GM23338 (cell line): ENCODE measurements at regions not wholly inside any gene's neighbourhood (a gene's known extent, or its start where the extent isn't known, plus 50 kb on each side); places are given as distances from the start of the nearest gene placed in this dataset.

Experiments used
- ATAC-seq: fragments of 200-7000 bp; cut with Tn5 transposase; 3 replicates; pipeline ENCODE4 v1.9.1; 2020
- DNase-seq: peaks from one replicate; pipeline ENCODE4 v3.0.0-alpha.2; 2015; ENCODE audit warnings: low spot score
- H2AFZ ChIP-seq: fragments of 200-600 bp; sonication (generic); 2 replicates; pipeline ENCODE4 v1.8.0; 2016; ENCODE audit warnings: antibody characterized with exemption, mild to moderate bottlenecking, moderate library complexity
- H3F3A ChIP-seq: fragments of 200-600 bp; sonication (generic); replicated peaks from 2 replicates; pipeline ENCODE4 v1.8.0; 2017; ENCODE audit warnings: antibody characterized with exemption, mixed run types, low read depth
- H3K27ac ChIP-seq: fragments of 200-600 bp; sonication (generic); 2 replicates; pipeline ENCODE4 v1.6.1; 2016; ENCODE audit warnings: low read depth
- H3K27me3 ChIP-seq: fragments of 200-600 bp; sonication (generic); 2 replicates; pipeline ENCODE4 v1.8.0; 2016; ENCODE audit warnings: mild to moderate bottlenecking, mixed run types, moderate library complexity; ENCODE audit not compliant: insufficient read depth
- H3K36me3 ChIP-seq: fragments of 200-600 bp; sonication (generic); 2 replicates; pipeline ENCODE4 v1.8.0; 2016; ENCODE audit warnings: mild to moderate bottlenecking; ENCODE audit not compliant: insufficient read depth
- H3K4me1 ChIP-seq: fragments of 200-600 bp; sonication (generic); 2 replicates; pipeline ENCODE4 v1.8.0; 2016; ENCODE audit warnings: mild to moderate bottlenecking, moderate library complexity; ENCODE audit not compliant: insufficient read depth
- H3K4me2 ChIP-seq: fragments of 200-600 bp; sonication (generic); 2 replicates; pipeline ENCODE4 v1.7.1; 2017; ENCODE audit warnings: mixed run types
- H3K4me3 ChIP-seq: fragments of 200-600 bp; sonication (generic); 2 replicates; pipeline ENCODE4 v1.6.1; 2016; ENCODE audit warnings: mixed run types
- H3K79me2 ChIP-seq: fragments of 200-600 bp; sonication (generic); replicated peaks from 2 replicates; pipeline ENCODE4 v1.8.0; 2017; ENCODE audit warnings: mild to moderate bottlenecking; ENCODE audit not compliant: insufficient read depth
- H3K9me2 ChIP-seq: fragments of 200-600 bp; sonication (generic); 2 replicates; pipeline ENCODE4 v1.8.0; 2017; ENCODE audit not compliant: insufficient read depth
- H4K20me1 ChIP-seq: fragments of 200-600 bp; sonication (generic); replicated peaks from 2 replicates; pipeline ENCODE4 v1.8.0; 2017; ENCODE audit warnings: mild to moderate bottlenecking; ENCODE audit not compliant: insufficient read depth
- H3K27ac Mint-ChIP-seq: 2 replicates; pipeline ENCODE4 v1.8.0; 2020; ENCODE audit warnings: inconsistent platforms, mild to moderate bottlenecking, moderate library complexity, mixed read lengths
- H3K27me3 Mint-ChIP-seq: 3 replicates; pipeline ENCODE4 v1.8.0; 2022; ENCODE audit warnings: low read depth, mild to moderate bottlenecking, moderate library complexity, mixed read lengths, inconsistent platforms; ENCODE audit not compliant: insufficient read depth, poor library complexity
- H3K36me3 Mint-ChIP-seq: 3 replicates; pipeline ENCODE4 v1.8.0; 2021; ENCODE audit warnings: low read depth, mild to moderate bottlenecking, inconsistent platforms, moderate library complexity, mixed read lengths
- H3K4me1 Mint-ChIP-seq: 3 replicates; pipeline ENCODE4 v1.8.0; 2020; ENCODE audit warnings: mild to moderate bottlenecking, inconsistent platforms, mixed read lengths
- H3K4me3 Mint-ChIP-seq: 3 replicates; pipeline ENCODE4 v1.8.0; 2021; ENCODE audit warnings: moderate library complexity, mild to moderate bottlenecking, inconsistent platforms, mixed read lengths
- H3K9me3 Mint-ChIP-seq: 3 replicates; pipeline ENCODE4 v1.8.0; 2020; ENCODE audit warnings: moderate library complexity, mild to moderate bottlenecking, inconsistent platforms, mixed read lengths
- EZH2 ChIP-seq: fragments of 200-600 bp; sonication (generic); IDR thresholded peaks from one replicate; pipeline ENCODE4 v1.8.0; 2017; ENCODE audit warnings: antibody characterized with exemption, mild to moderate bottlenecking, low read depth; ENCODE audit not compliant: unreplicated experiment
- EZH2phosphoT487 ChIP-seq: fragments of 200-600 bp; sonication (generic); IDR thresholded peaks from one replicate; pipeline ENCODE4 v1.8.1; 2018; ENCODE audit warnings: antibody characterized with exemption; ENCODE audit not compliant: unreplicated experiment
- JUNB ChIP-seq: IDR thresholded peaks from one replicate; pipeline ENCODE4 v1.6.1; 2016; ENCODE audit warnings: antibody characterized with exemption; ENCODE audit not compliant: unreplicated experiment
- NANOG ChIP-seq: IDR thresholded peaks from 2 replicates; pipeline ENCODE4 v1.6.1; 2016; ENCODE audit warnings: antibody characterized with exemption, borderline replicate concordance
- POLR2AphosphoS5 ChIP-seq: IDR thresholded peaks from 2 replicates; pipeline ENCODE4 v1.6.1; 2016; ENCODE audit warnings: antibody characterized with exemption, low read depth
- STAT1 ChIP-seq: IDR thresholded peaks from one replicate; pipeline ENCODE4 v1.6.1; 2016; ENCODE audit warnings: antibody characterized with exemption; ENCODE audit not compliant: unreplicated experiment
- ZNF114 ChIP-seq: fragments of 250-450 bp; sonication (Bioruptor Pico); IDR thresholded peaks from 2 replicates; pipeline ENCODE4 v1.5.0; 2020; ENCODE audit warnings: mild to moderate bottlenecking, moderate library complexity
- ZNF331 ChIP-seq: fragments of 250-450 bp; sonication (Bioruptor Pico); IDR thresholded peaks from 2 replicates; pipeline ENCODE4 v1.5.0; 2020; ENCODE audit warnings: low read depth, mild to moderate bottlenecking, moderate library complexity
- TF ChIP-seq, protein P1 (sequence below): IDR thresholded peaks from 2 replicates; pipeline ENCODE4 v1.6.1; 2016; ENCODE audit warnings: antibody characterized with exemption
- TF ChIP-seq, protein P2 (sequence below): IDR thresholded peaks from one replicate; pipeline ENCODE4 v1.6.1; 2018; ENCODE audit warnings: antibody characterized with exemption; ENCODE audit not compliant: unreplicated experiment

- Histone ChIP-seq H3K4me1 (0 out of 2 replicates have a peak, but pooled peaks cover 6% of the 10 kb centered on the region), H3K27me3 (no peaks in the 10 kb centered on the region), H3K27ac (no peak overlapping the region), H3K4me3 (no peak overlapping the region), H3K36me3 (no peaks in the 10 kb centered on the region), H3K79me2 (no peaks in the 10 kb centered on the region), H2AFZ (no peak overlapping the region), H4K20me1 (no peaks in the 10 kb centered on the region), H3F3A (no peaks in the 10 kb centered on the region), H3K4me2 (no peak overlapping the region), H3K9me2 (0 out of 2 replicates have a peak, but pooled peaks cover 5% of the 10 kb centered on the region)
- ATAC-seq (no peak), DNase-seq (no peak)
- TF ChIP-seq, protein P1, sequence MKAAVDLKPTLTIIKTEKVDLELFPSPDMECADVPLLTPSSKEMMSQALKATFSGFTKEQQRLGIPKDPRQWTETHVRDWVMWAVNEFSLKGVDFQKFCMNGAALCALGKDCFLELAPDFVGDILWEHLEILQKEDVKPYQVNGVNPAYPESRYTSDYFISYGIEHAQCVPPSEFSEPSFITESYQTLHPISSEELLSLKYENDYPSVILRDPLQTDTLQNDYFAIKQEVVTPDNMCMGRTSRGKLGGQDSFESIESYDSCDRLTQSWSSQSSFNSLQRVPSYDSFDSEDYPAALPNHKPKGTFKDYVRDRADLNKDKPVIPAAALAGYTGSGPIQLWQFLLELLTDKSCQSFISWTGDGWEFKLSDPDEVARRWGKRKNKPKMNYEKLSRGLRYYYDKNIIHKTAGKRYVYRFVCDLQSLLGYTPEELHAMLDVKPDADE = no peak
- TF ChIP-seq ZNF331 (CRISPR knock-in tag) (no peak), STAT1 (no peak), NANOG (no peak), JUNB (no peak), POLR2AphosphoS5 (no peak), EZH2 (no peak), ZNF114 (CRISPR knock-in tag) (no peak), EZH2phosphoT487 (no peak)
- TF ChIP-seq, protein P2, sequence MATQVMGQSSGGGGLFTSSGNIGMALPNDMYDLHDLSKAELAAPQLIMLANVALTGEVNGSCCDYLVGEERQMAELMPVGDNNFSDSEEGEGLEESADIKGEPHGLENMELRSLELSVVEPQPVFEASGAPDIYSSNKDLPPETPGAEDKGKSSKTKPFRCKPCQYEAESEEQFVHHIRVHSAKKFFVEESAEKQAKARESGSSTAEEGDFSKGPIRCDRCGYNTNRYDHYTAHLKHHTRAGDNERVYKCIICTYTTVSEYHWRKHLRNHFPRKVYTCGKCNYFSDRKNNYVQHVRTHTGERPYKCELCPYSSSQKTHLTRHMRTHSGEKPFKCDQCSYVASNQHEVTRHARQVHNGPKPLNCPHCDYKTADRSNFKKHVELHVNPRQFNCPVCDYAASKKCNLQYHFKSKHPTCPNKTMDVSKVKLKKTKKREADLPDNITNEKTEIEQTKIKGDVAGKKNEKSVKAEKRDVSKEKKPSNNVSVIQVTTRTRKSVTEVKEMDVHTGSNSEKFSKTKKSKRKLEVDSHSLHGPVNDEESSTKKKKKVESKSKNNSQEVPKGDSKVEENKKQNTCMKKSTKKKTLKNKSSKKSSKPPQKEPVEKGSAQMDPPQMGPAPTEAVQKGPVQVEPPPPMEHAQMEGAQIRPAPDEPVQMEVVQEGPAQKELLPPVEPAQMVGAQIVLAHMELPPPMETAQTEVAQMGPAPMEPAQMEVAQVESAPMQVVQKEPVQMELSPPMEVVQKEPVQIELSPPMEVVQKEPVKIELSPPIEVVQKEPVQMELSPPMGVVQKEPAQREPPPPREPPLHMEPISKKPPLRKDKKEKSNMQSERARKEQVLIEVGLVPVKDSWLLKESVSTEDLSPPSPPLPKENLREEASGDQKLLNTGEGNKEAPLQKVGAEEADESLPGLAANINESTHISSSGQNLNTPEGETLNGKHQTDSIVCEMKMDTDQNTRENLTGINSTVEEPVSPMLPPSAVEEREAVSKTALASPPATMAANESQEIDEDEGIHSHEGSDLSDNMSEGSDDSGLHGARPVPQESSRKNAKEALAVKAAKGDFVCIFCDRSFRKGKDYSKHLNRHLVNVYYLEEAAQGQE = no peak
- Mint-ChIP-seq H3K4me3 (no peak overlapping the region), H3K36me3 (peaks cover 5% of the 10 kb centered on the region; the same call in 1 of the 3 replicates), H3K9me3 (peaks cover 5% of the 10 kb centered on the region; the same call in 2 of the 3 replicates), H3K27ac (no peak overlapping the region), H3K4me1 (peaks cover 14% of the 10 kb centered on the region), H3K27me3 (peaks cover 3% of the 10 kb centered on the region)
Observed at GRCh38 chr3:43166406-43166805, 60.5 kb upstream of the POMGNT2 start.

- Histone ChIP-seq H3K79me2 (no peaks in the 10 kb centered on the region), H3K36me3 (no peaks in the 10 kb centered on the region), H3K4me3 (no peak overlapping the region), H3F3A (no peaks in the 10 kb centered on the region), H3K9me2 (0 out of 2 replicates have a peak, but pooled peaks cover 5% of the 10 kb centered on the region), H3K27me3 (no peaks in the 10 kb centered on the region), H3K27ac (no peak overlapping the region), H2AFZ (no peak overlapping the region), H3K4me2 (no peak overlapping the region), H4K20me1 (no peaks in the 10 kb centered on the region), H3K4me1 (0 out of 2 replicates have a peak, but pooled peaks cover 6% of the 10 kb centered on the region)
- Mint-ChIP-seq H3K4me3 (no peak overlapping the region), H3K27me3 (peaks cover 5% of the 10 kb centered on the region), H3K9me3 (peaks cover 5% of the 10 kb centered on the region; the same call in 2 of the 3 replicates), H3K27ac (no peak overlapping the region), H3K36me3 (peaks cover 5% of the 10 kb centered on the region; the same call in 1 of the 3 replicates), H3K4me1 (peaks cover 14% of the 10 kb centered on the region)
- ATAC-seq = no peak
- no peak for DNase-seq
- TF ChIP-seq JUNB = no peak
- TF ChIP-seq EZH2 = no peak
- no peak for TF ChIP-seq STAT1
- TF ChIP-seq, protein P1 = no peak
Observed at GRCh38 chr3:43165786-43166185, 59.9 kb upstream of the POMGNT2 start.
